HG02885 (cell line): ENCODE measurements at regions not wholly inside any gene's neighbourhood (a gene's known extent, or its start where the extent isn't known, plus 50 kb on each side); places are given as distances from the start of the nearest gene placed in this dataset.

Experiments used
- ATAC-seq: cut with Tn5 transposase; IDR thresholded peaks from one replicate; pipeline ENCODE4 v1.9.1; 2021; ENCODE audit warnings: mild to moderate bottlenecking; ENCODE audit not compliant: unreplicated experiment, poor library complexity

- ATAC-seq, result no peak
These were observed 57.2 kb upstream of the IER5L start for GRCh38 chr9:129235041-129235930.

GRCh38 chr9:129234491-129234890, 56.4 kb upstream of the IER5L start:
- no peak for ATAC-seq

GRCh38 chr9:129232839-129233591, 55.0 kb upstream of the IER5L start:
- ATAC-seq, result no peak

- ATAC-seq, result no peak
These were observed 53.7 kb upstream of the IER5L start for GRCh38 chr9:129231759-129232158.

- no peak for ATAC-seq
These were observed 53.1 kb upstream of the IER5L start for GRCh38 chr9:129231022-129231739.

- ATAC-seq, result no peak
These were observed 52.2 kb upstream of the IER5L start for GRCh38 chr9:129230302-129230701.
